ENCODE measurements at regions not wholly inside any gene's neighbourhood (a gene's known extent, or its start where the extent isn't known, plus 50 kb on each side); places are given as distances from the start of the nearest gene placed in this dataset.
"Not testable (repeated sequence)": the region's sequence is repeated elsewhere in the genome, so short reads cannot be mapped to it uniquely, and the experiment has no call there.

- not testable (repeated sequence) for DNase-seq (ENCODE audit: low read depth in 2 of 3, low spot score in 2 of 3)
Observed at GRCh38 chr18:15164446-15164845, 416.5 kb downstream of the ANKRD30B start.

GRCh38 chr18:15165048-15165447 lies 417.1 kb downstream of the ANKRD30B start:
- peak in 1 of 3 donors; percentile 0 for DNase-seq (ENCODE audit: low read depth in 2 of 3, low spot score in 2 of 3)

- not testable (repeated sequence) for DNase-seq (ENCODE audit: low read depth in 2 of 3, low spot score in 2 of 3)
Observed at GRCh38 chr18:15193028-15193427, 445.1 kb downstream of the ANKRD30B start.

- DNase-seq (ENCODE audit: low read depth in 2 of 3, low spot score in 2 of 3), result not testable (repeated sequence)
Observed at GRCh38 chr18:15193813-15194212, 445.8 kb downstream of the ANKRD30B start.

GRCh38 chr18:15197338-15198115 lies 449.6 kb downstream of the ANKRD30B start:
- DNase-seq (ENCODE audit: low read depth in 2 of 3, low spot score in 2 of 3), result not testable (repeated sequence)

- no peak for DNase-seq (ENCODE audit: low read depth in 2 of 3, low spot score in 2 of 3)
Observed at GRCh38 chr18:15198116-15198389, 450.1 kb downstream of the ANKRD30B start.

Data from hematopoietic multipotent progenitor cell (in vitro differentiated cells).